NCI-H446 treated with DMSO at 0.1 percent for 48 hours (cell line): ENCODE measurements at regions not wholly inside any gene's neighbourhood (a gene's known extent, or its start where the extent isn't known, plus 50 kb on each side); places are given as distances from the start of the nearest gene placed in this dataset.

Experiments
- DNase-seq: peaks from one replicate; lab custom pipeline; 2025; lab: John Stamatoyannopoulos, UW

DNA sequence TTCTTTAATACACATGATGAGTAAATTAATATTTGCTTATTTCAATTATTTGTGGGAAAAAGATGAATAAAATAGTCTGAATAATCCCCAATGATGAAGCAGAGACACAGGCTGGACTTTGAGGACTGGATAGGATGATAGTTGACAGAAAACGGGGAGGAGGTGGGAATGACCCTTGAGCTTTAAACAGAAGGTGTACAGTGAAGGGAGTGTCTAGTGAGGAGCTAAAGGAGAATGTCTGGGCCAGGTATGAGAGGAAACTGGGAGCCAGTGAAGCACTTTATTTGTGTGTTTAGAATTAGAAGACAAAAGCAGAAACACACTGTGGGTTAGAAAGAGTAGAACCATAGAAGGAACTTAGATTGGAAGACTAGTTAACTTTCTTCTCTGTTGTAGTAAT lies 230.4 kb upstream of the CA10 start:
- DNase-seq = no peak

DNA sequence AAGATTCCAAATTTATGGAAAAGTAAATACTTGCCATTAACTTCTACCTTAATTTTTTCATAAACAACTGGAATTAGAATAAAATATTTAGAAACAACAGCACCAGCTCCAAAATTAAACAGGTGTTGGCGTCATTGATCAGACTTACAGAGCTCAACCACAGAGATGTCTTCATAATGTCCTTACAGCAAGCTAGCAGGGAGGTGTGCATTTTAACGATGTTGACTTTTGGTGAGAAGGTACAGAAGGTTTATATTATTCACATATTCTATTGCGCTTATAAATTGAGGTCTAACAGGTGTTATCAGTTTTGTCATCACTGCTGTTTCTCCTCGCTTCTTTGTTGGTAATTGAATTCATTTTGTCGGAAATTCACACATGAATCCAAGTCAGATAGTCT lies 226.2 kb upstream of the CA10 start:
- DNase-seq = no peak

DNA sequence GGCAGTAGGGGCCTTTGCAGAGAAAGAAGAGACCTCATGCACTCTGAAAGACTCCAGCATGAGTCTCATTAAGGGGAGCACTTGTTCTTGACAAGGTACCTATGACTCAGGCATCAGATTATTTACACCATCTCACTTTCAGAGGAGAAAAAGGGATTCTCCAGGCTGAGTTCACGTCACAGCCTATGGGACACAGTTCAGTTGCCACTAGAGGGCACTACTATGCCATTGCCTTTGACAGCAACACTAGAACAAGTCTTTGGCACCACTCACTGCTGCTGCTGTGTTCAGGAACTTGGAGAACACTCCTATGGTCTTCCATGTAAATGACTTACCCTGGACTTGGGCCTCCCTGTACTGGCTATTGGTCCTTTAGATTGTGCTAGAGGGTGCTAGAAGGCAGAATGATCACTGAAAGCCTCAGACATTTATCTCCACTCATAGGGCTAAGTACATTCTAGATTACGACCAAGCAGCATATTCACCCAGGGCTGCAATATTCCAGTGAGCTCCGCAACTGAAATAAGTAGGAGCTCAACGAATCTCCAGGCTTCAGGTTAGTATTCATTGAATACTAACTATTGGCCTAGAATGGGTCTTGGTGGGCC lies 225.1 kb upstream of the CA10 start:
- peak; percentile 40 for DNase-seq

GRCh38 chr17:52378860-52379259 lies 220.3 kb upstream of the CA10 start:
- DNase-seq = no peak

DNA sequence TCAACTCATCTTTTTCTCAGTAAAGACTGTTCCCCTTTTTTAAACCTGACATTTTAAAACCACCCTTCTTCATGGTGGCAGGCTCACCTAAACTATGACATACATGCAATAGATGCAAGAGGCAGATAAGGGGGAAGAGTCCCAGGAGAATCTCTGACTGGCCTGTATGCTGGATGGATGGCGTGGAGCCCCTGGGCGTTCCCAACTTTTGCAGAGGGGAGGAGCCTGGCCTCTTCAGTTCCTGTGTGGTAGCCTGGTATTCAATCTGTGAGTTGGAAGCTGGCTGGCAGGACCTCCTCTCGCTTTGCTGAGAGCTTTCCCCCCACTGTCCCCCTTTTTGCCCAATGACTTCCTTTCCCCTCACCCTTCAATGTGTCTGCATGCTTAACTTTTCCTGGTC lies 217.6 kb upstream of the CA10 start:
- DNase-seq = no peak

GRCh38 chr17:52368886-52369285 lies 210.4 kb upstream of the CA10 start:
- no peak for DNase-seq

GRCh38 chr17:52357854-52358253 lies 199.3 kb upstream of the CA10 start:
- DNase-seq = no peak

GRCh38 chr17:52336796-52337195 lies 178.3 kb upstream of the CA10 start:
- no peak for DNase-seq

GRCh38 chr17:52306314-52306713 lies 147.8 kb upstream of the CA10 start:
- no peak for DNase-seq

DNA sequence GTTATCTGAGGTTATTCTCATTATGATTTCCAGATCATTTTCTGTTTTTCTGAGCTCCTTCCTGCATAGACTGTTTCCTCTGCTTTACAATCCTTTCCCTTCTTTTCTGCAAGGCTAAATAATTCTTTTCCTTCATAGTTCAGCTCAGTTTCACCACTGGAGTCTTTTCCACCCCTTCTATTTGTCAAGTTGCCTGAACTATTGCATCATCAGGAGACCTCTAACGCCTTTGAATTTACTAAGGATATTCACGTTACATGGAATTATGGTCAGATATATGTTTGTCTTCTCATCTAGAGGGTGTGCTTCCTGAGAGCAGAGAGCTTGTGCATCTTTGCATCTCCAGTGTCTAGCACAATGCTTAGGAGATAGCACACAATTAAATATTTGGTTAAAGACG lies 140.4 kb upstream of the CA10 start:
- no peak for DNase-seq

DNA sequence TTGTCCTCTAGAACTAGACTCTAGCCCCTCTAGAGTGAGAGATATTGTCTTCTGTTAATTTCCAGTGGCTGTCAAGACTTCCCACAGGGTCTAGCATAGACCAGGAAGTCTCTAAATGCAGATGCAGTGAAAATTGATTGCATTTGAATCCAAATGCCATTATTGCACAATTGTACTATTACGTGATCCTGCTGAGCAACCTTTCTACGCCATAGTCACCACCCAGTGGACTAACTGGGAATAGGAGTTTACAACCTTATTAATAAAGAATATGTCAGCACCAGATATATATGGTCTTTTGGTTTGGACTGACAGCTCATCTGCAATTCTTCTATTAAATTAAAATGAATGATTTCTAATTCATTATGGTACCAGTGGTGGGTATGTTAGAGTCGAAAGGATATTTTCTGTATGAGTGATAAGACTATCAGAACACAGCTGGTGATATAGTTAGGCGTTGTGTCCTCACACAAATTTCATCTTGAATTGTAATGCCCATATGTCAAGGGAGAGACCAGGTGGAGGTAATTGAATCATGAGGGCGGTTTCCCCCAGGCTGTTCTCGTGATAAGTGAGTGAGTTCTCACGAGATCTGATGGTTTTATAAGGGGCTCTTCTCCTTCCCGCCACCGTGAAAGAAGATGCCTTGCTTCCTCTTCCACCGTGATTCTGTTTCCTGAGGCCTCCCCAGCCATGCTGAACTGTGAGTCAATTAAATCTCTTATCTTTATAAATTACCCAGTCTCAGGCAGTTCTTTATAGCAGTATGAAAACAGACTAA lies 138.9 kb upstream of the CA10 start:
- peak; percentile 13 for DNase-seq

DNA sequence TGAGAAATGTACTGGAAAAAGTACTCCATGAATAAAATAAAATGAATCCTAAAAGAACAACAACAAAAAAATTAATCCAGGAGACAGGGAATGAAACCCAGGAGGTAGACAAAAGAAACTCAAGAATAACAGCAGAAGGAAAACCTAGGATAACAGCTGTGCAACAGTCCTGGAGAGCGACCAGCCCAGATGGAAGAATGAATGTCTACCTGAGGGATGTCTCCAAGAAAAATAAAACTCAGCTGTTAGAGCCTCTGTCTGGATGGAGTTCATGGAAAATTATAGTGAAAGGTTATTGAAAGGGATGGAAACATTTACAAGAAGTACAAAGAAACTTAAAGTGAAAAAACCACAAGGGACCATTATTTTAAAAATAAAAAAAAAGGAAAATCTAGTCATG lies 135.8 kb upstream of the CA10 start:
- no peak for DNase-seq

GRCh38 chr17:52287611-52288010 lies 129.1 kb upstream of the CA10 start:
- no peak for DNase-seq

DNA sequence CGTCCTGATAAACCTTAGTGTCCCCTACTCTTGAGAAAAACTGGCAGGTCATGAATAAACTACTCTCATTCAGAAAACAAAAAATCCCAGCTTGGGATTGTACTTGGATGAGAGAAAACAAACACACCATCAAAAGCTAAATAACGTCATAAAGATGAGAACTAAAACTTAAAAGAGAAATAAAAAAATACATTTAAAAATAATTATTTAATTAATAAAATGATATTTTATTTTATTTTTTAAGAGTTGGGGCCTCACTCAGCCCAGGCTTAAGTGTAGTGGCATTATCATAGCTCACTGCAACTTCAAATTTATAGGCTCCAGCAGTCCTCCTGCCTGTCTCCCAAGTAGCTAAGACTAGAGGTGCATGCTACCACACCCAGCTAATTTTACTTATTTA lies 125.4 kb upstream of the CA10 start:
- no peak for DNase-seq

- no peak for DNase-seq
Observed at GRCh38 chr17:52276381-52277008, 118.0 kb upstream of the CA10 start.

DNA sequence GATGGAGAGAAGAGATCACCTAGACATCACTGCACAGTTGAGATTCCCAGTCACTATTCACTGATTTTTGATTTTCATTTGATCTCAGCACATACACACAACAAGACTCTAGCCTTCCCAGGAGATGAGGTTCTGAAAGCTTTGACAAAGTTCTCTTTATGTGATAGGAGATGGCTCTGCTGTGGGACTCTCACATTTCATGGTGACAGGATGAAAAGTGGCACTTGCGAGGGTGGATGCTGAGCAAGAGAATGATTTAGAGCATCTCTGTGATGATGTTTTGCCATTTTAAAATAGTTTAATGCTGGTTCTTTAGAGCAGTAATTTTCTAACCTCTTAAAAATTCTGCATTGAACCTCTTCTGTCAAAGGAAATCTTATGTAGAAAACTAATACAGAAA lies 113.3 kb upstream of the CA10 start:
- no peak for DNase-seq

DNA sequence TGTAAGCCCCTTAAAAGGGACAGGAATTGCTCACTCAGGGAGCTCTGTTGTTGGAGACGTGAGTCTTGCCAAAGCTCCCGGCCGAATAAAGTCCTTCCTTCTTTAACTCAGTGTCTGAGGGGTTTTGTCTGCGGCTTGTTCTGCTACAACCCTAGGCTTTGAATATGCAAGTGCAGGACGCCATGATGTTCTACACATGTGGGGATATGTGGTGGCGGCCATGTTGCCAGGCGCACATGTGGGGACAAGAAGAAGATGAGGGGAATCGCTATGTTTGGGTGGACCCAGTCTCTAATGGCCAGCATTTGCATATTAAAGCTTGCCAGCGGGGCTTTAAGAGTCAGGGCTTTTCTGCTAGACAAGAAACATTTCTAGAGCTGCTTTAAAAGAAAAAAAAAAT lies 96.8 kb upstream of the CA10 start:
- no peak for DNase-seq

DNA sequence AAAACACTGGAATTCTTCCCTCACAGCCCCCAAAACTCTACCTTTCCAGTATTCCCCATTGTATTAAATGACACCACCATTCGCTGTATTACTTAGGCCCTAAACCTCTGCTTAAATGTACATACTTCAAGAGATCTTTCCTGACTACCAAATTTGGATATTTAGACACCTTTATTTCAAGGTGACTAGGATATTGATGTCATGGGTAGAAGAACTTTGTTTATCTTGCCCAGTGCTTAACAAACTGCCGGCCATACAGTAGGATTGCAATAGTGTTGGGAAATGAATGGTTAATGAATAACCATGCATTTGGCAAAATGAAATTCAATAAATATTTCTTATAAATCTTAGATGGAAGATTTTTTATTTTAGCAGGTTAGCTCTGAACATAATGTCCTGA lies 86.2 kb upstream of the CA10 start:
- no peak for DNase-seq

GRCh38 chr17:52242268-52242667 lies 83.8 kb upstream of the CA10 start:
- DNase-seq = no peak

- no peak for DNase-seq
Observed at GRCh38 chr17:52237151-52237550, 78.6 kb upstream of the CA10 start.

GRCh38 chr17:52235516-52235915 lies 77.0 kb upstream of the CA10 start:
- DNase-seq = peak; percentile 6

- no peak for DNase-seq
Observed at GRCh38 chr17:52233632-52234031, 75.1 kb upstream of the CA10 start.

- no peak for DNase-seq
Observed at GRCh38 chr17:52233176-52233575, 74.7 kb upstream of the CA10 start.

DNA sequence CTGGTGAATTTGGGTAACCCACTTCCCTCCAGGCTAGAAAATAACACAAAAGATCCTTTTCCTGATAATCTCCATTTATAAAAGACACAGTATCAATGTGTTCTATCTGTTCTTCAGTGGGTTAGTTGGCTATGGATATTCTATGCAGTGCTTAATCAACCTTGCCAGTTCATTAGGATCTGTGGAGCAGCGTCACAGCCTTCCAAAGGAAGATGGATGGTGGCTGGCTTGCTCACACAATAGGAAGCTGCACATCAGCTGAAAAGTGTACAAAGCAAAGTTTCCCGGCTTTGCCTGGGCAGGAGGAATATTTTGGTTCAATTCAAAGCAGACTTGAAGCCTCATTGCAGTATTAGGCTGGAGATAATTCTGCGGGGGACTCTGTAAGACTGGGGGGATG lies 70.3 kb upstream of the CA10 start:
- no peak for DNase-seq
